Memory B cell (primary cell): ENCODE measurements at regions not wholly inside any gene's neighbourhood (a gene's known extent, or its start where the extent isn't known, plus 50 kb on each side); places are given as distances from the start of the nearest gene placed in this dataset.

Source experiments
- ATAC-seq: fragments of 150-1000 bp; cut with Tn5 transposase; 2 replicates; pipeline ENCODE4 v1.10.0; 2021; ENCODE audit warnings: low read depth, mild to moderate bottlenecking, moderate library complexity
- DNase-seq, 2 donors: peaks; one replicate each; pipeline ENCODE4 v3.0.0; 2022; ENCODE audit warnings: low spot score in 2 of 2
- H3K27ac Mint-ChIP-seq: one replicate; pipeline ENCODE4 v1.8.0; 2022; ENCODE audit warnings: mild to moderate bottlenecking, moderate library complexity, mixed read lengths
- H3K27me3 Mint-ChIP-seq: one replicate; pipeline ENCODE4 v1.8.0; 2022; ENCODE audit warnings: mixed read lengths
- H3K36me3 Mint-ChIP-seq: one replicate; pipeline ENCODE4 v1.8.0; 2022; ENCODE audit warnings: mild to moderate bottlenecking, mixed read lengths
- H3K4me1 Mint-ChIP-seq: one replicate; pipeline ENCODE4 v1.8.0; 2022; ENCODE audit warnings: mixed read lengths
- H3K4me3 Mint-ChIP-seq: one replicate; pipeline ENCODE4 v1.8.0; 2022; ENCODE audit warnings: mild to moderate bottlenecking, moderate library complexity, mixed read lengths
- H3K9me3 Mint-ChIP-seq: one replicate; pipeline ENCODE4 v1.8.0; 2022; ENCODE audit warnings: mixed read lengths

- DNase-seq (no peak), ATAC-seq (no peak)
- Mint-ChIP-seq H3K27ac (no peak overlapping the region), H3K27me3 (no peaks in the 10 kb centered on the region), H3K9me3 (peaks cover 5% of the 10 kb centered on the region), H3K4me1 (no peaks in the 10 kb centered on the region), H3K4me3 (no peak overlapping the region), H3K36me3 (no peaks in the 10 kb centered on the region)
Measured at GRCh38 chr19:31402529-31403316, 53.5 kb upstream of the TSHZ3 start.

GRCh38 chr19:31406106-31406505, 56.9 kb upstream of the TSHZ3 start:
- ATAC-seq (no peak), DNase-seq (no peak)
- Mint-ChIP-seq H3K4me1 (no peaks in the 10 kb centered on the region), H3K4me3 (no peak overlapping the region), H3K27me3 (no peaks in the 10 kb centered on the region), H3K27ac (no peak overlapping the region), H3K9me3 (peaks cover 6% of the 10 kb centered on the region), H3K36me3 (no peaks in the 10 kb centered on the region)

GRCh38 chr19:31408460-31409124, 59.4 kb upstream of the TSHZ3 start:
- ATAC-seq, result no peak
- DNase-seq, result no peak
- H3K4me3 Mint-ChIP-seq, result no peak overlapping the region
- no peaks in the 10 kb centered on the region for H3K4me1 Mint-ChIP-seq
- no peaks in the 10 kb centered on the region for H3K27me3 Mint-ChIP-seq
- H3K36me3 Mint-ChIP-seq, result no peaks in the 10 kb centered on the region
- H3K9me3 Mint-ChIP-seq, result peaks cover 6% of the 10 kb centered on the region
- H3K27ac Mint-ChIP-seq, result no peak overlapping the region

GRCh38 chr19:31413353-31413752, 64.1 kb upstream of the TSHZ3 start:
- H3K27ac Mint-ChIP-seq, result no peak overlapping the region
- no peaks in the 10 kb centered on the region for H3K36me3 Mint-ChIP-seq
- ATAC-seq (no peak), DNase-seq (no peak)
- H3K27me3 Mint-ChIP-seq, result peaks cover 1% of the 10 kb centered on the region
- no peak overlapping the region for H3K4me3 Mint-ChIP-seq
- H3K4me1 Mint-ChIP-seq, result no peaks in the 10 kb centered on the region
- H3K9me3 Mint-ChIP-seq, result peaks cover 11% of the 10 kb centered on the region

GRCh38 chr19:31415322-31415721, 66.1 kb upstream of the TSHZ3 start:
- no peak overlapping the region for H3K27ac Mint-ChIP-seq
- no peak overlapping the region for H3K4me3 Mint-ChIP-seq
- no peaks in the 10 kb centered on the region for H3K4me1 Mint-ChIP-seq
- no peak for ATAC-seq
- DNase-seq, result no peak
- no peaks in the 10 kb centered on the region for H3K36me3 Mint-ChIP-seq
- peaks cover 11% of the 10 kb centered on the region for H3K9me3 Mint-ChIP-seq
- H3K27me3 Mint-ChIP-seq, result peaks cover 1% of the 10 kb centered on the region

GRCh38 chr19:31416548-31416947, 67.3 kb upstream of the TSHZ3 start:
- ATAC-seq (no peak), DNase-seq (no peak)
- Mint-ChIP-seq H3K27me3 (peaks cover 1% of the 10 kb centered on the region), H3K27ac (no peak overlapping the region), H3K36me3 (no peaks in the 10 kb centered on the region), H3K4me1 (no peaks in the 10 kb centered on the region), H3K9me3 (peaks cover 8% of the 10 kb centered on the region), H3K4me3 (no peak overlapping the region)

GRCh38 chr19:31418055-31418454, 68.8 kb upstream of the TSHZ3 start:
- Mint-ChIP-seq H3K27ac (no peak overlapping the region), H3K4me3 (no peak overlapping the region), H3K9me3 (peaks cover 8% of the 10 kb centered on the region), H3K36me3 (no peaks in the 10 kb centered on the region), H3K27me3 (peaks cover 1% of the 10 kb centered on the region), H3K4me1 (no peaks in the 10 kb centered on the region)
- ATAC-seq (no peak), DNase-seq (no peak)

GRCh38 chr19:31418692-31419430, 69.6 kb upstream of the TSHZ3 start:
- H3K36me3 Mint-ChIP-seq, result no peaks in the 10 kb centered on the region
- no peak for ATAC-seq
- peaks cover 1% of the 10 kb centered on the region for H3K27me3 Mint-ChIP-seq
- no peak overlapping the region for H3K27ac Mint-ChIP-seq
- DNase-seq, result no peak
- H3K9me3 Mint-ChIP-seq, result peaks cover 8% of the 10 kb centered on the region
- H3K4me1 Mint-ChIP-seq, result no peaks in the 10 kb centered on the region
- no peak overlapping the region for H3K4me3 Mint-ChIP-seq

- Mint-ChIP-seq H3K4me3 (no peak overlapping the region), H3K27ac (no peak overlapping the region)
Measured at GRCh38 chr19:31419871-31420445, 70.7 kb upstream of the TSHZ3 start.

GRCh38 chr19:31421082-31421481, 71.8 kb upstream of the TSHZ3 start:
- Mint-ChIP-seq H3K36me3 (no peaks in the 10 kb centered on the region), H3K4me3 (no peak overlapping the region), H3K9me3 (peaks cover 1% of the 10 kb centered on the region), H3K27me3 (no peaks in the 10 kb centered on the region), H3K4me1 (no peaks in the 10 kb centered on the region), H3K27ac (no peak overlapping the region)
- ATAC-seq, result no peak
- no peak for DNase-seq

More at GRCh38 chr19:31419871-31420445, 70.7 kb upstream of the TSHZ3 start:
- peaks cover 4% of the 10 kb centered on the region for H3K9me3 Mint-ChIP-seq
- no peak for ATAC-seq
- H3K4me1 Mint-ChIP-seq, result no peaks in the 10 kb centered on the region
- peaks cover 1% of the 10 kb centered on the region for H3K27me3 Mint-ChIP-seq
- no peak for DNase-seq
- no peaks in the 10 kb centered on the region for H3K36me3 Mint-ChIP-seq

- Mint-ChIP-seq H3K4me1 (no peaks in the 10 kb centered on the region), H3K27ac (no peak overlapping the region), H3K36me3 (no peaks in the 10 kb centered on the region), H3K27me3 (no peaks in the 10 kb centered on the region), H3K4me3 (no peak overlapping the region), H3K9me3 (no peaks in the 10 kb centered on the region)
- DNase-seq (no peak), ATAC-seq (no peak)
Measured at GRCh38 chr19:31421856-31422255, 72.6 kb upstream of the TSHZ3 start.

GRCh38 chr19:31423896-31424295, 74.7 kb upstream of the TSHZ3 start:
- no peak overlapping the region for H3K27ac Mint-ChIP-seq
- no peaks in the 10 kb centered on the region for H3K36me3 Mint-ChIP-seq
- H3K27me3 Mint-ChIP-seq, result no peaks in the 10 kb centered on the region

GRCh38 chr19:31424861-31425620, 75.8 kb upstream of the TSHZ3 start:
- no peak for ATAC-seq
- H3K4me1 Mint-ChIP-seq, result no peaks in the 10 kb centered on the region
- H3K27me3 Mint-ChIP-seq, result no peaks in the 10 kb centered on the region
- no peak overlapping the region for H3K4me3 Mint-ChIP-seq
- no peak for DNase-seq
- H3K9me3 Mint-ChIP-seq, result no peaks in the 10 kb centered on the region
- no peak overlapping the region for H3K27ac Mint-ChIP-seq
- H3K36me3 Mint-ChIP-seq, result no peaks in the 10 kb centered on the region

More at GRCh38 chr19:31423896-31424295, 74.7 kb upstream of the TSHZ3 start:
- ATAC-seq (no peak), DNase-seq (no peak)
- Mint-ChIP-seq H3K4me1 (no peaks in the 10 kb centered on the region), H3K4me3 (no peak overlapping the region), H3K9me3 (no peaks in the 10 kb centered on the region)
